ENCODE measurements at regions not wholly inside any gene's neighbourhood (a gene's known extent, or its start where the extent isn't known, plus 50 kb on each side); places are given as distances from the start of the nearest gene placed in this dataset.

DNA sequence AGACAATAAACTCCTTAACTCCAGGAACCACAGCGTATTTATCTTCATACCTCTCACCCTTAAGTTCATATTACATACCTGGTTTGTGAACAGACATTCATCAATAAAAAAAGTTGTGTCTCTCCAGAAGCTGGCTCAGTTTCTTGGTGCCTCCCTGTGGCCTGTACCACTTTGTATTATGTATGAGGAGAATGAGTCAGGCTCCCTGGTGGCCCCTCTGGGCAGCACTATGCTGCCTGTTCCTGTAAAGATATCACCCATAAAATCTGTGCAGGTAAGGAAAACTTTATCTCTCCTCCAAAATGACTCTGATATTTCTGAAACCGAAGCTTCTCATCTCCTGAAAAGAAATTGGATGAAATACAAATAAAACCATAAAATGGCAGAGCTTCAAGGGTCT is 198.4 kb upstream of the NT5C1B start:
- no peak overlapping the region for H3K4me3 ChIP-seq (replicated peaks; ENCODE audit: insufficient read depth, low read length)
- TF ChIP-seq, protein P1, sequence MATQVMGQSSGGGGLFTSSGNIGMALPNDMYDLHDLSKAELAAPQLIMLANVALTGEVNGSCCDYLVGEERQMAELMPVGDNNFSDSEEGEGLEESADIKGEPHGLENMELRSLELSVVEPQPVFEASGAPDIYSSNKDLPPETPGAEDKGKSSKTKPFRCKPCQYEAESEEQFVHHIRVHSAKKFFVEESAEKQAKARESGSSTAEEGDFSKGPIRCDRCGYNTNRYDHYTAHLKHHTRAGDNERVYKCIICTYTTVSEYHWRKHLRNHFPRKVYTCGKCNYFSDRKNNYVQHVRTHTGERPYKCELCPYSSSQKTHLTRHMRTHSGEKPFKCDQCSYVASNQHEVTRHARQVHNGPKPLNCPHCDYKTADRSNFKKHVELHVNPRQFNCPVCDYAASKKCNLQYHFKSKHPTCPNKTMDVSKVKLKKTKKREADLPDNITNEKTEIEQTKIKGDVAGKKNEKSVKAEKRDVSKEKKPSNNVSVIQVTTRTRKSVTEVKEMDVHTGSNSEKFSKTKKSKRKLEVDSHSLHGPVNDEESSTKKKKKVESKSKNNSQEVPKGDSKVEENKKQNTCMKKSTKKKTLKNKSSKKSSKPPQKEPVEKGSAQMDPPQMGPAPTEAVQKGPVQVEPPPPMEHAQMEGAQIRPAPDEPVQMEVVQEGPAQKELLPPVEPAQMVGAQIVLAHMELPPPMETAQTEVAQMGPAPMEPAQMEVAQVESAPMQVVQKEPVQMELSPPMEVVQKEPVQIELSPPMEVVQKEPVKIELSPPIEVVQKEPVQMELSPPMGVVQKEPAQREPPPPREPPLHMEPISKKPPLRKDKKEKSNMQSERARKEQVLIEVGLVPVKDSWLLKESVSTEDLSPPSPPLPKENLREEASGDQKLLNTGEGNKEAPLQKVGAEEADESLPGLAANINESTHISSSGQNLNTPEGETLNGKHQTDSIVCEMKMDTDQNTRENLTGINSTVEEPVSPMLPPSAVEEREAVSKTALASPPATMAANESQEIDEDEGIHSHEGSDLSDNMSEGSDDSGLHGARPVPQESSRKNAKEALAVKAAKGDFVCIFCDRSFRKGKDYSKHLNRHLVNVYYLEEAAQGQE (IDR thresholded peaks at IDR 0.05; ENCODE audit: insufficient replicate concordance, low read depth), result no peak
- TF ChIP-seq POLR2AphosphoS5 (IDR thresholded peaks at IDR 0.05; ENCODE audit: low read depth), result no peak
- TF ChIP-seq, protein P2, sequence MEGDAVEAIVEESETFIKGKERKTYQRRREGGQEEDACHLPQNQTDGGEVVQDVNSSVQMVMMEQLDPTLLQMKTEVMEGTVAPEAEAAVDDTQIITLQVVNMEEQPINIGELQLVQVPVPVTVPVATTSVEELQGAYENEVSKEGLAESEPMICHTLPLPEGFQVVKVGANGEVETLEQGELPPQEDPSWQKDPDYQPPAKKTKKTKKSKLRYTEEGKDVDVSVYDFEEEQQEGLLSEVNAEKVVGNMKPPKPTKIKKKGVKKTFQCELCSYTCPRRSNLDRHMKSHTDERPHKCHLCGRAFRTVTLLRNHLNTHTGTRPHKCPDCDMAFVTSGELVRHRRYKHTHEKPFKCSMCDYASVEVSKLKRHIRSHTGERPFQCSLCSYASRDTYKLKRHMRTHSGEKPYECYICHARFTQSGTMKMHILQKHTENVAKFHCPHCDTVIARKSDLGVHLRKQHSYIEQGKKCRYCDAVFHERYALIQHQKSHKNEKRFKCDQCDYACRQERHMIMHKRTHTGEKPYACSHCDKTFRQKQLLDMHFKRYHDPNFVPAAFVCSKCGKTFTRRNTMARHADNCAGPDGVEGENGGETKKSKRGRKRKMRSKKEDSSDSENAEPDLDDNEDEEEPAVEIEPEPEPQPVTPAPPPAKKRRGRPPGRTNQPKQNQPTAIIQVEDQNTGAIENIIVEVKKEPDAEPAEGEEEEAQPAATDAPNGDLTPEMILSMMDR (IDR thresholded peaks at IDR 0.05; ENCODE audit: insufficient read depth, low read length), result no peak
- TF ChIP-seq GABPA (IDR thresholded peaks at IDR 0.05; ENCODE audit: low read depth), result no peak
- no peak for TF ChIP-seq SPI1 (IDR thresholded peaks at IDR 0.05; ENCODE audit: borderline replicate concordance, low read depth)
- DNase-seq (ENCODE audit: low read depth in 1 of 2, low spot score in 1 of 2), result no peak
- H3K27me3 ChIP-seq (ENCODE audit: insufficient read depth, poor library complexity, severe bottlenecking), result no peaks in the 10 kb centered on the region
- H3K27ac ChIP-seq (replicated peaks), result no peak overlapping the region

DNA sequence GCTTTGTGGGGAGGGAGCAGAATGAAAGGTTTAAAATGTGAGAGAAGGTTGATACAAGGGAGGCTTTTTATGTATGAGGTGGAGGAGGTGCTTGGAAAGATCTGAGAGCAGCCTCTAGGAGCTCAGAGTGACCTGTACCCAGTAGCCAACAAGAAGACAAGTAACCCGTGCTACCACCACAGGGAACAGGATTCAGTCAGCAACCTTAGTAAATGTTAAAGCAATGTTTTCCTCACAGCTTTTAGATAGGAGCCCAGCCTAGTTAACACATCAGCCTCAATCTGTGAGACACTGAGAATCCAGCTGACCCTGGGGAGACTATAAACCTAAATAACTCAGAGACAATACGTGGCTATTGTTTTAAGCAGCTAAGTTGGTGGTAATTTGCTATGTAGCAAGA is 194.9 kb upstream of the NT5C1B start:
- Histone ChIP-seq H3K27ac (replicated peaks) (no peak overlapping the region), H3K27me3 (ENCODE audit: insufficient read depth, poor library complexity, severe bottlenecking) (no peaks in the 10 kb centered on the region), H3K4me3 (replicated peaks; ENCODE audit: insufficient read depth, low read length) (no peak overlapping the region)
- TF ChIP-seq POLR2AphosphoS5 (IDR thresholded peaks at IDR 0.05; ENCODE audit: low read depth), result no peak
- no peak for DNase-seq (ENCODE audit: low read depth in 1 of 2, low spot score in 1 of 2)

DNA sequence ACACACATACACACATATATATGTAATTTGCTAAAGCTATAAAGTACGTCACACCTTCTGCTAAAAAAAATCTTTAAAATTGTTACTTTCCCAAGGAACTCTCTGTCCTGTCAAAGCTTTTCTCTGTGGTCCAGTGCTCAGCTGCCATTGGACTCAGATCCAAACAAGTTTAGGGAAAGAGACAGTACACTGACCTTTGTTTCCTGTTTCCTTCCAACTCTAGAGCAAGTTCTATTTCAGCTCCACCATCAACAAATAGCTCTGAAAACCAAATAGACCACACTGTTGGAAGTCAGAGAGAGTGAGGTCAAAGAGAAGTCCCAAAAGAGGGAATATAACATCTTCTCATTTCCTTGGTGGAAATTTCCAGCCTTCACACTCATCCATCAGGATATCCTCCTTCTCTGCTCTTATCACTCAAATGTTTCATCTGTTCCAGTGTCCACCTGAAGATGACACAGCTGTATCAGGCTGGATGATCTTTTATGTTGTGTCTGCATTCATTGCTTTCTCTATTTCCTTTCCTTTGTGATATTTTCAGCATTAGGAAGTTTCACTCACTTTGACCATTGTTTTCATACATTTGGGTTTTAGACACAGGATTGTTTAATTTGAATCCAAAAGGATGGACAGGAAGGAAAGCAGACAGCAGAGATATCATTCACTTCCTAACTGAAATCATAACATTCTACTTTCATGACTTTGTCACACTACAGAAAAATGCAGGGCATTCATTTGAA is 192.3 kb upstream of the NT5C1B start:
- Histone ChIP-seq H3K27me3 (ENCODE audit: insufficient read depth, poor library complexity, severe bottlenecking) (no peaks in the 10 kb centered on the region), H3K4me3 (replicated peaks; ENCODE audit: insufficient read depth, low read length) (no peak overlapping the region), H3K27ac (replicated peaks) (no peak overlapping the region)
- DNase-seq (ENCODE audit: low read depth in 1 of 2, low spot score in 1 of 2), result no peak
- TF ChIP-seq SPI1 (IDR thresholded peaks at IDR 0.05; ENCODE audit: borderline replicate concordance, low read depth) (no peak), GABPA (IDR thresholded peaks at IDR 0.05; ENCODE audit: low read depth) (no peak), POLR2AphosphoS5 (IDR thresholded peaks at IDR 0.05; ENCODE audit: low read depth) (no peak)
- TF ChIP-seq, protein P1 (IDR thresholded peaks at IDR 0.05; ENCODE audit: insufficient replicate concordance, low read depth), result no peak
- TF ChIP-seq, protein P2 (IDR thresholded peaks at IDR 0.05; ENCODE audit: insufficient read depth, low read length), result no peak

DNA sequence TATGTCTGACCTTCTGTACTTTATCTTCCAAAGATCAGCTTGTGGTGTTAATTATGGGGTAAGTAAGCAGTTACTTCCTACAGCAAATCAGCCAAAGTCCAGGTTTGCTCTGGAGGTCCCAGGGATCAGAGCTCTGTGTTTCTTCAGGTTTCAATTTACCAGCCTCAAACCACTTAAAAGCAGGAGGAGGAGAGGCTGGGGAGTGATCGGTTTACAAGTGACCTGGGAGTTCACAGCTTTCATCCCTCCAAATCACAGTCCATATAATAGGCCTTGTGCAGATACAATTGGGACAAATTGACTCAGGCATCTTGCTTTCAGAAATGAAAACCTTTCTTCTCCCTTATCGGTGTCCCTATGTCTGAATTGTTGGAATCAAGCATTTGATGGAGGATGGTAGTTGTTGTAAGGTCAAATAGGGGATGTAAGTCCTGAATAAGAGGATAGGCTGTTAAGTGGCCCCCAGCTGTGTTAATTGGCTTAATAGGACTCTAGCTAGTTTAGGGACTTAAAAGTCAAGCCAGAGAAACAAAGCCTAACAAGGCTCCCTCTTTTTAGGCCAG is 188.0 kb upstream of the NT5C1B start:
- no peak overlapping the region for H3K4me3 ChIP-seq (replicated peaks; ENCODE audit: insufficient read depth, low read length)
- DNase-seq (ENCODE audit: low read depth in 1 of 2, low spot score in 1 of 2), result no peak
- H3K27ac ChIP-seq (replicated peaks), result no peak overlapping the region
- TF ChIP-seq POLR2AphosphoS5 (IDR thresholded peaks at IDR 0.05; ENCODE audit: low read depth) (no peak), SPI1 (IDR thresholded peaks at IDR 0.05; ENCODE audit: borderline replicate concordance, low read depth) (no peak), GABPA (IDR thresholded peaks at IDR 0.05; ENCODE audit: low read depth) (no peak)
- TF ChIP-seq, protein P1 (IDR thresholded peaks at IDR 0.05; ENCODE audit: insufficient replicate concordance, low read depth), result no peak
- TF ChIP-seq, protein P2 (IDR thresholded peaks at IDR 0.05; ENCODE audit: insufficient read depth, low read length), result no peak
- H3K27me3 ChIP-seq (ENCODE audit: insufficient read depth, poor library complexity, severe bottlenecking), result no peaks in the 10 kb centered on the region
